KBM-7 (cell line): ENCODE measurements at regions not wholly inside any gene's neighbourhood (a gene's known extent, or its start where the extent isn't known, plus 50 kb on each side); places are given as distances from the start of the nearest gene placed in this dataset.

Experiments used
- DNase-seq: peaks from one replicate; pipeline ENCODE4 v3.0.0-alpha.2; 2015
- in situ Hi-C: fragments of 300-500 bp; cut with MboI; formaldehyde crosslinking; loops from 2 replicates; pipeline ENCODE4 v1.14.3; 2020; ENCODE audit warnings: low sequenced_read_pairs, low pct_unique_long_range_greater_than_20kb, mixed read lengths

DNA sequence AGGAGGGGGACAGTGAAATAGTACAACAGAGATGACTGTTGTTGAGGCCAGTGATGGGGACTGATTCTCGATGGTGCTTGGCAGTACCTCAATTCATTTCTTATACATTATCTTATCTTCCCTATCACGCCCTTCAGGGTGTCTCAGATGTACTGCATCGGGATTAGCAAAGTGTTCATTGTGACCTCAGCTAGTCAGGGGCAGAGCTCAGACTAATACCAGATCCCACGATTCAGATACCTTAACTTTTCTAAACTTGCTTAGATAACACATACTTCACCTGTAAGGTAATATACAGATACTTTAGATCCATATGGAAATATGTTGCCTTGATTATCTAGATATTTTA is 720.6 kb downstream of the EFNB2 start:
- DNase-seq, result no peak
- in situ Hi-C loops, result no loop called here

DNA sequence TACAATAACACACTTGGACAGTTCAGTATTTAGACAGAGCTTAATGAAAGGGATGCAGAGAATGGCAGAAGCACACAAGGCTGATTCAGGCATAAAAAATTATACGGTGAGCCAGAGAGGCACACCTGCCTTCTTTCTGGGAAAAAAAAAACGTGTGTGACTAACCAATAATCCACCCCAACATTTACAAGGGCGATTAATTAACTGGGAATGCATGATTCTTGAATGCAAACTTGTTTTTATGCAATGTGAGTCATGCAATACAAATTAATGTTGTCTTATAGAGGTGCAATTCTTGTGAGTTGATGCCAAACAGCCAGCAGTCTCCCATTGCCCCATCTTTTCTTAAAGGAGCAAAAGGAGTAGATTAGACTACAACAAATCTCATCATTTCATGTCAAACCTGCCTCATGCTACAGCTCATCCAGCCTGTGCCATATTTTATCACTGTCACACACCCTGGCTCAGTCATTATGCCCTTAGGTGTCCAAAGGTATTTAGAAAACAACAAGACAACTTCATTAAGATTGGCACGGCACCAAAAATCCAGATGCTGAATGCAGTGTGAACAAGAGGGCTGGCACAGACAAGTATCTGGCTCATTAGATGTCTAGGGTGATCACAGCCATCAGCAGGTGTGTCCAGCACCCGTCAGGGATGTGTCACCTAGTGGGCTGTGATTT is 721.1 kb downstream of the EFNB2 start:
- in situ Hi-C loops, result no loop called here
- no peak for DNase-seq

DNA sequence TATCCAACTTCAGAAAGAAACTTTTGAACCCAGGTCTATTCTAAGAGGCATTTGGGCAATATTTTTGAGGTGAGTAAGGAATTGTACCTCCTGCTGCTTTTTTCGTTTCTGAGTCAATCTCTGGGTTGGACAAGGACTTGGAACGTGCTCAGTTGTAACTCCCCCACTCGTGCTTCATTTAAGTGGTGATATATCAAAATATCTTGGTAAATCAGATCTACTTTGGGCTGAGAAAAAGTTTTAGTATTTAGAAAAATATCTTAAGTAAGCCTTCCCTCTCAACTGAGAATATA is 728.9 kb downstream of the EFNB2 start:
- DNase-seq, result no peak
- in situ Hi-C loops, result no loop called here

DNA sequence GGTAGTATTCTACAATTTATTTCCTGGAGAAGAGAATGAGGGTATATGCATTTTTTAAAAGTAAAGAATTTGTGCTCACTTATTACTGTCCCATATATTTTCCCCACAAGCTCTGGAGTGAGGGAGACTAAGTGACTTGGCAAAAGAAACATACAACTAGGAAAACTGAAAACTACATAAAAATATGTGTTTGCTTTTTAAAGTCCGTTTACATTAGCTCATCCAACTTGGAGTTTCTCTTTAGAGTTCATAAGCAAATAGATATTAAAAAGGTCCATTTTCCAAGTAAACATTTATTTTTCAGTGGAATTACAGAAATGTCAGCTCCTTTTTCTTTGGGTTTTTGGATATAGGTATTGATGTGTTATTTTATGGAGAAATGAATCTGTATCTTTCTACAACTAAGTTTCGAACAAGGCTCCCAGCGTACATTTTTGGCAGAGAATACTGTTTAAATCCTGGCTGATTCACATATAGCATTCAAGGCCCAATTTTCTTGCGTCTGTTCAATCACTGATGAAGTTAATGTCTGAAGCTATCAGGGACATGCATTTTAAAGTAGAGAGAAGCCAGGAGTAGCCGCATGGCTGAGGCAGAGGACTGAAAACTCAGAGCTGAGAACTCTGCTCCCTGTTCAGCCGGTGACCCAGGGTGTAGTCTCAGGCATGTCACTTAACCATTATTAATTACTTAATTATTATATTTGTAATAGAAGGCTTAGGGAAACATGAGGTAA is 729.4 kb downstream of the EFNB2 start:
- in situ Hi-C loops, result no loop called here
- DNase-seq, result no peak

DNA sequence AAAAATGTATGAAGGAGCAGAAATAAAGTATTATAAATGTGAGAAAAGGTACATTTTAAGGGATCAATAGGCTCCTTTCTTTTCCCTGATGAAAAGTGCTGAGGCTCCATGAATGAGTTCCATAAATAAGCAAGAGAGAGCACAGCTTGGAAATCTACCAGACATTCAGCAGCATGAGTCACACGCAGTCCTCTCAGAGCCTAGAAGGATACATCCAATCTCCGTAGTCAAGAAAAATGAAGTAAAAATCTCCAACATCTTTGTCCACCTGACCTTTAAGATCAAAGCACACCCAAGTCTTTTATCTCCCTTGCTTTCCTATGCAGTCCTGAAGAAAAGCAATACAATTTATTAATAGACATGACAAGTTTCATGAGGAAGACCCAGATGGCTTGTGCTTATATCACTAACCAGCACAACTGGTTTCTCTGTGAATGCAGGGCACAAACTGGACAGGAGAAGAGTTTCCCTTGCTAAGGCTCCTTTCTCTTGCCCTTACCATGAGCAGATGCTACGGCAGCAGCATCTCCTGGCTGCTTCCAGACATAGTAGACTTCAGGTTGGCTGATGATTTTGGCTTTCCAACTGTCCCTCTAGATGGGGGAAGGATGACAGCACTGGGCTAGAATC is 730.8 kb downstream of the EFNB2 start:
- in situ Hi-C loops, result no loop called here
- DNase-seq, result no peak

DNA sequence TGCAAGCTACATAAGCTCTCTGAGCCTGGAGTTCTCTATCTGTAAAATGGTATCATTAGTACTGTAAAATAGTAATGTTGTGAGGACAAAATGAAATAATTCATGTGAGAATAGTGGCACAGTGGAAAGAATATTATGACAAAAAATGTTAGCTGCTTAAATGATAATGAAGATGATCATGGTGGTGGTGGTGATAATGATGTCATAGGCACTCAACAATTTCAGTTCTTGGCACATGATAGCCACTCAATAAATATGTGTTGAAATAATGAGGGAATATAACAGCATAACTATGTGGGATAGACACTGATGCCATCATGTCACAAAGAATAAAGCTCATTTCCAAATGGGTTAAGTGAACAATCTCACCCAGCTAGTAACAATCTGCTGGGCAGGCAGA is 736.3 kb downstream of the EFNB2 start:
- in situ Hi-C loops, result no loop called here
- DNase-seq, result no peak

DNA sequence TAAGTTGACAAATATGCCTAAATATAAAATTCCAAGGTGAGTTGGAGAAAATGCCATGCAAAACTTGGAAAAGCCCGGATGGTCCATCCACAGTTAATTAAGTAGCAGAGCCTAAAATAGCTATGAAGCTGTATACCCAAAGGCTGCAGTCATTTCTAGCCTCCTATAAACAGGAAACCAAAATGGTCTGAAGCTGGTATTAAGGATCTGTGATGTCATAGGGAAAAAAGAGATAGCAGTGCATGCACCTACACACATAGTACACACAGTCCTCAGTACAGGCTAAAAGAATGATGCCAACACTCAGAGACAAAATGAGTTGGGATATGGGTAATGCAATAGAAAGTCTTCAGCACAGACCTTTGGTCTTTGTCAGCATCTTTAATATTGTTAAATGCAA is 736.9 kb downstream of the EFNB2 start:
- in situ Hi-C loops, result no loop called here
- no peak for DNase-seq

DNA sequence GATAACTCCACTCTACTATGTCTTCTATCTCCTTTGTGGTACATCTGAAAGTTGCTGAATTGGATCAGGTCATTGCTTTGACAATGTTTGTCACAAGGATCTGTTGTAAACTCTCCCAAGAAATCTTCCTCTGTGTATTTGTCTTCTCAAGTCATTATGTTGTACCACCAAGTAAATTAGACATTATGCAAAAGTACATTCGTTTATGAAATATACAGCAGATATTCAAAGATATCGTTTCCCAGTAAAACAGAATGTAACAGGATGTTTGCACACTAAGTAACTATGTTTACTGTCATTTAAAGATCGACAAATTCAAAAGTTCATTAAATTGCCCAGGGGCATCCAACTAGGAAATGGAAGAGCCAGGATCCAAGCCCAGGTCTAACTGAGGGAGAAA is 739.4 kb downstream of the EFNB2 start:
- in situ Hi-C loops, result no loop called here
- DNase-seq, result no peak

DNA sequence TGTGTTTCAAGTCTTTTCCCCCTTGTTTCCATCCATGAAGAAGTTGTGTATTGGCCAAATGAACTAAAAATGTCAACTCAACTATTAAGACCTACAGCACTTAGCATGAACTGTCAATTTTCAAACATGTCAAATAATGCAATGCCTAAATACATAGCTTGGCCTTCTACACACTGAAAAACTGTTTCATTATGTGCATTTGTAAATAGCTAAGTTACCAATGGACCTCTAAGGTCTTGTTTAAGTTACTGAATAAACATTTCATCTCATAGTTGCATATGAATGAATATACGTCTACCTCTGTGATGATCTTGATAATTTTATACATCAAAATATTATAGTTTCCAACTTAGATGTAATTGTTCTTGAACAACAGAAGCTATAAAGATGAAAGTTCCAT is 744.5 kb downstream of the EFNB2 start:
- DNase-seq, result no peak
- in situ Hi-C loops, result no loop called here

DNA sequence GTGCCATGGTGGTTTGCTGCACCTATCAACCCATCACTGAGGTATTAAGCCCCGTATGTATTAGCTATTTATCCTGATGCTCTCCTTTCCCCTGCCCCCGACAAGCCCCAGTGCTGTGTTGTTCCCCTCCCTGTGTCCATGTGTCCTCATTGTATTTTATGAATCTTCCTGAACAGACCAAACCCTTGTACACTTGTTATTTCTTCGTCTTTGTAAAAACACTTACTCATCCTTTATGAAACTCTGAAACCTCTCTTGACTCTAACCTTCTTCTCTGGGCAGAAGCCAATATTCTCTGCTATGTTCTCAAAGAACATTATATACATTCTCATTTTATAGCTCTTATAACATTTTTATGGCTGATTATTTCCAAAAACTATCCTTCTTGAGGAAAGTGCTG is 746.9 kb downstream of the EFNB2 start:
- DNase-seq, result no peak
- in situ Hi-C loops, result no loop called here

DNA sequence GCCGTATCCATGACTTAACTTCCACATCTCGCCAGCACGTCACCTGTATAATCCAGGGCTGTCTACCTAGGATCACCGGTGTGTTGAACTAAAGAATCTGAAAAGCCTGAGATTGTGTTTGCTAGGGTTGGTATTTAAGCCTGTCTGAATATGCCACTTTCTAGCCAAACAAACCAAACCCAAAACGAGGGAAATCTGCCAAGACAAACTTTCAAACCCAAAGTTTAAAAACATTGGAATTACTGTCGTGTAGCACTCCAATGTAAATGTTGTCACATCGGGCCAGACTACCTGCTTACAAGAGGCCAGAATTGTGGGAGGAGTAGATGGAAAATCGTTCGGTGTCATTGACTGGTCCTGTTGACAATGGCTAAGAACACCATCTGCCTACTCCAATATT is 747.8 kb downstream of the EFNB2 start:
- no peak for DNase-seq
- in situ Hi-C loops, result no loop called here

DNA sequence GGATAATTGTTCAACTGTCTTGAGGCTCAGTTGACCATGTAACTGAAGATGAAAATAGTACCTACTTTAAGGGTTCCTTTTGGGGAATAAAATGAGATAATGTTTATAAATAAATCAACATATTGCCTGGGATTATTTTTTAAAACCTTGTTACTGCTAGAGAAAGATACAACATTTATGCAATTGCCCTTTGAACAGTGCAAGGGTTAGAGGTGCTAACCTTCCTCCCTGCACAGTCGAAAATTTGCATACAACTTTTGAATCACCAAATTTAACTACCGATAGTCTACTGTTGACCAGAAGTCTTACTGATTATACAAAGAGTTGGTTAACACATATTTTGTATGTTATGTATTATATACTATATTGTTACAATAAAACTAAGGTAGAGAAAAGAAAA is 750.0 kb downstream of the EFNB2 start:
- DNase-seq, result no peak
- in situ Hi-C loops, result no loop called here

DNA sequence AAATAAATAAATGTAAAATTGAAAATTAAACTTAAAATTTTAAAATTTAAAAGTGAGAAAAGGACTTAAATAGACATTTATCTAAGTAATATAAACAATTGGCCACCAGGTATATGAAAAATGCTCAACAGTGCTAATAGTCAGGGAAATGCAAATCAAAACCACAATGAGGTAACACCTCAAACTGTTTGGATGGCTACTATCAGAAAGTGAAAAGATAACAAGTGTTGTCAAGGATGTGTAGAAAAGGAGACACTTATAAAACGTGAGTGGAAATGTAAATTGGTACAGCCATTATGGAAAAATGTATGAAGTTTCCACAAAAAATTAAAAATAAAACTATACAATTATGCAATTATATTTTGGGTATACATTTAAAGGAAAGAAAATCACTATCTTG is 752.2 kb downstream of the EFNB2 start:
- no peak for DNase-seq
- in situ Hi-C loops, result no loop called here

DNA sequence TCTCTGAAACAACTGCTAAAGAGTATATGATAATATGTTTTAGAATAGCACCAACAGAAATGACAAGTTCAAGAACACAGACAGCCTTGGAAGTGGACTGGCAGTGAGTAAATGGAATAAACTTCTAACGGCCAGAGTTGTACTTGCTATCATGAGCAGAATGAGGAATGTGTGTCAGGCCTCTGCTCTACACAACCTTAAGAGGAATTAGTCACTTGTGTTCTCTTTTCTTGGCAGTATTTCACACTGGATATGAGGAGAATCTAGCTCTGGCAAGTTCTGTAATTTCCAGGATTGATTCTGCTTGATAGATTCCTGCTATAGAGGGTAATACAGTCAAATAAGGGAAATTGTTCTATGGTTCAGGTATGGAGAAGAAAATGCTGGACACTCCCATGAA is 757.3 kb downstream of the EFNB2 start:
- in situ Hi-C loops, result no loop called here
- DNase-seq, result no peak

DNA sequence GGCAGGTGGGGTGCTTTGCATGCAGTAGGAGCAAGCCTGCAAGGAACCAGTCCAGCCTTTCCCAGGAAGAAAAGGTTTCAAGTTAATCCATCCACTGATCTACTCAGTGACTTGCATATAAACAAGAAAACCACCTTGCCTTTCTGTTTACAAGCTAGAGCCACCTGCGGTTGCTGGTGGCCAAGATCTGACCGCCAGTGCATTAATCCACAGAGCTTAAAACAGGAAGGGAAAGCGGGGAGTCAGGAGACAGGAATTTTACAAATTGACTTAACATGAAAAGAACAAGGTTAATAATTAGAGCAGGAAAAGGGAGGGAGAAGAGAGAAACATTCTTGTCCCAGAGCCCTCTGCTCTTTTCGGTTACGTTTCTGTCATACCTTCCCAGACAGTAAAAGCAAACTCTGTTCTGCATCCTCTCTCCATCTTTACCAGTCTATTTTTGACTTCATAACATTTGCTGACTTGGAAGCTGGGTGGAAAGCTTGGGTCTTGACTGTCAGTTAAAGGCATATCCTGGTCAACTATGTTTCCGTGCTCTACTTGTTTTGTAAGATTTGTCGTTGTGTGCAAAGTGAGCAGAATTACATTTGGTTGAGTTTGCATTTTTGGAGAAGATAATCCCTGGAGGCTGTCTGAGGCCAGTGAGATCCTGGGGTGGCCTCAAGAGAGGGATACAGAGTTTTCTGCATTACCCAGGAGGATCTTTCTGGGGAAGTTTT is 760.6 kb downstream of the EFNB2 start:
- in situ Hi-C loops, result no loop called here
- DNase-seq, result no peak

DNA sequence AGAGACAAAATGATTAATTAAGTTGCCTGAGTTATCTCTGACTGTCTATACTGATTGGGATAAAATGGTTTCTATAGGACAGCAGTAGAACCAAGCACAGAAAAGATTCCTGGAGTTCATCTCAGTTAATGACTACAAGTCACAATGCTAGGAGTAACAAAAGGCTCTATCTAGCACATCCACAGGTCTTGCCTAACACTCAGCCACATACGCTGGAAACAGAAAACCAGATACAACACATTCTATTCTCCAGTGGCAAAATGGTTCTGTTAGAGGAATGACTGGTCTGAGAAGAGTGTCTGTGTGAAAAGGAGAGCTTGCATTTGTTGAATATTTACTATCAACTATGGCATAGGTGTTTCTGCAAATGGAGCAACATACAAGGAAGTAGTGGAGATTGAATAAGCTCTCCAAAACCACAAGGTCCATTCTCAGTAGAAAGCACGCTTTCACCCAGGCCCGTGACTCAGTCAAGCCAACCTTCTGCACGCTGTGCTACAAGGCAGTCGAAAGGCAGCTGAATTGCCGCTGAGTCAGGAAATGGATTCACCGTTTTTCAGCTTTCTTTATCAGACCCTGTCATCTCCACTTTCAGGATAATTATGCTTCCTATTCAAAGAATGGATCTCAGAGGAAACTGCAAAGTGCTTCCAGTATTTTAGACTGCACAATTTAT is 761.5 kb downstream of the EFNB2 start:
- no peak for DNase-seq
- in situ Hi-C loops, result no loop called here

DNA sequence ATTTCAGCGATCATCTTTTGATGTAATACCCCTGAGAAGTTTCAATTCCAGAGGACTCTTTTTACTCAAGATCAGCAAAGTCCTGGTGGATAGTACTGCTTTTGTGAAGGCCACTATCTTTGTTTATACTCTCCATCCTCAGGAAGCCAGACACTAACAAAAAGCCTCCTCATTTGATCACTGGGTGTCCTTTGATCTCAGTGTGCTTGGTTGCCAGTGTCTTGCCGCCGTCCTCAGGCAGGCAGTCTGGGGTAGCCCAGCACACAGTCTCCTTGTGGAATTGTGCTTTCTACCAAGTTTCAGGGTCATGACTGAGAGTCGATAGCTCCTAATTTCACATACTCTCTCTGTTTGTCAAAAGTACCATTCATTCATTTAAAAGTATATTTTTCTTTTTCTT is 762.2 kb downstream of the EFNB2 start:
- in situ Hi-C loops, result no loop called here
- no peak for DNase-seq

DNA sequence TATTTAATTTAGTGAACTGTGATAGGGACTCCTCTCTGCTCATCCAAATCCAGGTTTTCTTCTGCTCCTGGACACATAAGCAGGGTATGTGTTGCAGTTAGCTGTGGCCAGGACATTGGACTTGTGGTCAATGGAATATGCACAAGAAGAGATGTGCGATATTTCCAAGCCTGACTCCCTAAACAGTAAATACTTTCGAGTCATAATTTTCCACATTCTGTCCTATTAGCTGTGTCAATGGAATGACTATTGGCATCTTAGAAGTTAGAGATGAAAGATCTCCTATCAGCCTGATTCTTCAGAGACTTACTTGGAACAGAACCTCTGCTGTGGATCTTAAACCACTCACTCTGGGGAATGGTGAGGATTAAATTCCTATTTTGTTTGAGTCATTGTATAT is 771.0 kb downstream of the EFNB2 start:
- no peak for DNase-seq
- in situ Hi-C loops, result no loop called here

DNA sequence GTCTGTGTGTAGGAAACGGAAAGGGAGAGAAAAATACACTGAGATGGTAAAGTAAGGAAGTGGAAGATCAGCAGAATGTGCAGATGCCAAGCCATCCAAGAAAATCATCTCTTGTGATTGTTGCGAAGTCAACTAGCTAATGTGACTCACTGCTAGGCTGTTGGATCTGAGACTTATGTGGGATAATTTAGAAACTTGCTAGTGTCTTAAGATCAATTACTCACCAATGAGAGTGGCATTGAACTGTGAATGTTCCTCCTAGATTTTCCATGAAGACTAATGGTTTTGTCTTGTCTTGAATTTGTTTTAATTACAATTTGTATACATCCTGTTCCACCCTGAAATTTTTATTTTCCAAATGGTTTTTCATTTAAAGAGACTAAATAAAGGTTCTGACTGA is 771.6 kb downstream of the EFNB2 start:
- no peak for DNase-seq
- in situ Hi-C loops, result no loop called here

DNA sequence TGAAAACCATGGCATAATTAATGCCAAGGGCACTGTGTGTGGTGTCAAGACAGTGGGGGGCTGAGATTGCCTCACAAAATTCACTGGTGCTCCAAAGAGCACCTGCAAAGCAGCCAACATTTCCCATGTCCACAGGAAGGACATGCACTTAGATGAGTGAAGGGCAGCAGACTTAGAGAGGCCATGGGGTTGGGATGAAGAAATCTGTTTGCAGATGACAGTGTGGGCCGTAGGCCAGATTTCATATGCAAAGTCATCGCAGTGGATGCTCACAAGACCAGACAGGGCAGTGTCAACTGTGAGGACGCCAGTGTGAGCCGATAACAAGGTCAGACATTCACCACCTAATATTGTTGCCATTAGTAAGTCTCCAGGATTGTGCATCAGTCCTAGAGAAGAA is 773.4 kb downstream of the EFNB2 start:
- DNase-seq, result no peak
- in situ Hi-C loops, result no loop called here
